Endodermal cell (in vitro differentiated cells): ENCODE measurements at regions not wholly inside any gene's neighbourhood (a gene's known extent, or its start where the extent isn't known, plus 50 kb on each side); places are given as distances from the start of the nearest gene placed in this dataset.

Experiments
- DNase-seq: peaks from one replicate; pipeline ENCODE4 v3.0.0-alpha.2; 2017
- H3K27ac ChIP-seq: 2 replicates; pipeline ENCODE4 v1.5.1; 2013; ENCODE audit warnings: mild to moderate bottlenecking, low read depth, low read length, moderate library complexity
- H3K27me3 ChIP-seq: 2 replicates; pipeline ENCODE4 v1.6.1; 2013; ENCODE audit warnings: mild to moderate bottlenecking, low read length, moderate library complexity; ENCODE audit not compliant: insufficient read depth, control insufficient read depth, poor library complexity, severe bottlenecking
- H3K36me3 ChIP-seq: 2 replicates; pipeline ENCODE4 v1.7.0; 2013; ENCODE audit warnings: mild to moderate bottlenecking, low read length, moderate library complexity; ENCODE audit not compliant: control insufficient read depth, insufficient read depth
- H3K4me1 ChIP-seq: one replicate; pipeline ENCODE4 v1.7.0; 2013; ENCODE audit warnings: low read length; ENCODE audit not compliant: control insufficient read depth, insufficient read depth
- H3K4me3 ChIP-seq: 2 replicates; pipeline ENCODE4 v1.5.1; 2013; ENCODE audit warnings: mild to moderate bottlenecking, low read length, moderate library complexity
- H3K9ac ChIP-seq: 2 replicates; pipeline ENCODE4 v1.6.1; 2013; ENCODE audit warnings: mild to moderate bottlenecking, low read length, moderate library complexity; ENCODE audit not compliant: poor library complexity, severe bottlenecking; ENCODE audit errors: extremely low read depth
- H3K9me3 ChIP-seq: 2 replicates; pipeline ENCODE4 v1.6.1; 2013; ENCODE audit warnings: mild to moderate bottlenecking, low read length, moderate library complexity; ENCODE audit not compliant: control insufficient read depth
- H3K27ac Mint-ChIP-seq: 2 replicates; pipeline ENCODE4 v1.8.0; 2020; ENCODE audit warnings: mixed read lengths
- H3K27me3 Mint-ChIP-seq: 2 replicates; pipeline ENCODE4 v1.8.0; 2021; ENCODE audit warnings: mild to moderate bottlenecking, mixed read lengths; ENCODE audit not compliant: insufficient read depth
- H3K36me3 Mint-ChIP-seq: 2 replicates; pipeline ENCODE4 v1.8.0; 2020; ENCODE audit warnings: low read depth, mixed read lengths
- H3K4me1 Mint-ChIP-seq: 2 replicates; pipeline ENCODE4 v1.8.0; 2020; ENCODE audit warnings: mixed read lengths
- H3K4me3 Mint-ChIP-seq: 2 replicates; pipeline ENCODE4 v1.8.0; 2020; ENCODE audit warnings: mild to moderate bottlenecking, moderate library complexity, mixed read lengths
- H3K9me3 Mint-ChIP-seq: 2 replicates; pipeline ENCODE4 v1.8.0; 2020; ENCODE audit warnings: mild to moderate bottlenecking, mixed read lengths
- CTCF ChIP-seq: fragments of 200-600 bp; sonication (generic); conservative IDR thresholded peaks from 2 replicates; pipeline ENCODE4 v1.5.0; 2021; ENCODE audit warnings: antibody characterized with exemption, mild to moderate bottlenecking
- WGBS, 2 experiments: methylation state at CpG; one replicate each; pipeline versions ENCODE4 v1.1.5 to v1.1.7; 2013; ENCODE audit warnings: missing lambda C conversion rate in 2 of 2, mixed read lengths in 1 of 2; ENCODE audit not compliant: insufficient coverage in 1 of 2, insufficient read length in 1 of 2; 5-methylcytosine and 5-hydroxymethylcytosine counted together

- H3K27me3 Mint-ChIP-seq, result peaks cover 9% of the 10 kb centered on the region
- peaks cover 7% of the 10 kb centered on the region for H3K4me1 Mint-ChIP-seq
- H3K9me3 Mint-ChIP-seq, result peaks cover 9% of the 10 kb centered on the region
- H3K27ac ChIP-seq, result no peak overlapping the region
- H3K4me3 Mint-ChIP-seq, result no peak overlapping the region
- no peaks in the 10 kb centered on the region for H3K27me3 ChIP-seq
- no peak for TF ChIP-seq CTCF
- no peak overlapping the region for H3K27ac Mint-ChIP-seq
- peaks cover 6% of the 10 kb centered on the region for H3K9me3 ChIP-seq
- H3K4me3 ChIP-seq, result no peak overlapping the region
- peaks cover 4% of the 10 kb centered on the region for H3K4me1 ChIP-seq
- no peak for DNase-seq
- peaks cover 2% of the 10 kb centered on the region for H3K36me3 Mint-ChIP-seq
- H3K9ac ChIP-seq, result no peak overlapping the region
- H3K36me3 ChIP-seq, result no peaks in the 10 kb centered on the region
Observed at GRCh38 chr2:206368484-206368883, 74.8 kb upstream of the ADAM23 start.

GRCh38 chr2:206368933-206369569 is 74.3 kb upstream of the ADAM23 start:
- no peak for DNase-seq
- WGBS, 2 experiments, result 87 to 100% methylated on average over 1 to 3 of the region's 3 CpGs
- Histone ChIP-seq H3K36me3 (no peaks in the 10 kb centered on the region), H3K4me3 (no peak overlapping the region), H3K27me3 (no peaks in the 10 kb centered on the region), H3K27ac (no peak overlapping the region), H3K9ac (no peak overlapping the region), H3K9me3 (peaks cover 6% of the 10 kb centered on the region), H3K4me1 (peaks cover 4% of the 10 kb centered on the region)
- H3K4me3 Mint-ChIP-seq, result no peak overlapping the region
- no peak for TF ChIP-seq CTCF
- peaks cover 9% of the 10 kb centered on the region for H3K27me3 Mint-ChIP-seq
- peaks cover 10% of the 10 kb centered on the region for H3K9me3 Mint-ChIP-seq
- H3K27ac Mint-ChIP-seq, result no peak overlapping the region
- peaks cover 2% of the 10 kb centered on the region for H3K36me3 Mint-ChIP-seq
- H3K4me1 Mint-ChIP-seq, result peaks cover 5% of the 10 kb centered on the region

- no peak for TF ChIP-seq CTCF
- Histone ChIP-seq H3K27ac (no peak overlapping the region), H3K27me3 (no peaks in the 10 kb centered on the region), H3K9me3 (peaks cover 12% of the 10 kb centered on the region), H3K4me3 (no peak overlapping the region), H3K9ac (no peak overlapping the region), H3K4me1 (no peaks in the 10 kb centered on the region), H3K36me3 (no peaks in the 10 kb centered on the region)
- Mint-ChIP-seq H3K4me3 (no peak overlapping the region), H3K4me1 (no peaks in the 10 kb centered on the region), H3K27me3 (peaks cover 3% of the 10 kb centered on the region), H3K36me3 (peaks cover 2% of the 10 kb centered on the region), H3K9me3 (peaks cover 14% of the 10 kb centered on the region), H3K27ac (no peak overlapping the region)
- no peak for DNase-seq
Observed at GRCh38 chr2:206375956-206376355, 67.4 kb upstream of the ADAM23 start.
